HG03469 (cell line): ENCODE measurements at regions not wholly inside any gene's neighbourhood (a gene's known extent, or its start where the extent isn't known, plus 50 kb on each side); places are given as distances from the start of the nearest gene placed in this dataset.
"Not testable (repeated sequence)": the region's sequence is repeated elsewhere in the genome, so short reads cannot be mapped to it uniquely, and the experiment has no call there.

ENCODE experiments used
- ATAC-seq: cut with Tn5 transposase; IDR thresholded peaks from one replicate; pipeline ENCODE4 v1.9.1; 2021; ENCODE audit warnings: mild to moderate bottlenecking, moderate library complexity, moderate number of reproducible peaks; ENCODE audit not compliant: unreplicated experiment

DNA sequence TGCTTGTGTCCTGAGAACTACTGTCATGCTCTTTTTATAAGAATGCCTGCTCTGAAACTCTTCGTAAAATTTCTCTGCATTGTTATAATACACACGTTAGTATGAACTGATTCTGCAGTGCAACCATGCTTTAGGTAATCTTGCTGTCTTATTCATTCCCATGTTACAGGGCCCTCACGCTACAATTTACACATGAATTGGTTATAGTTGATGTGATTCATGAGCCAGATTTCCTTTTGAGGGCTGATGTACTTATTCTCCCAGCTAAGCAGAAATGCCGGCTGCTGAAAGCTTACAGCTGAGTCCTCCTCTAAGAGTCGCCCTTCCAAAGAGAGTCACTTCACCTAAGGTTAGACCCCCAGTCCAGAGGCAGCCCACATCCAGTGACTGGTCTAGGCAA lies 233.5 kb upstream of the PCSK5 start:
- ATAC-seq, result no peak

DNA sequence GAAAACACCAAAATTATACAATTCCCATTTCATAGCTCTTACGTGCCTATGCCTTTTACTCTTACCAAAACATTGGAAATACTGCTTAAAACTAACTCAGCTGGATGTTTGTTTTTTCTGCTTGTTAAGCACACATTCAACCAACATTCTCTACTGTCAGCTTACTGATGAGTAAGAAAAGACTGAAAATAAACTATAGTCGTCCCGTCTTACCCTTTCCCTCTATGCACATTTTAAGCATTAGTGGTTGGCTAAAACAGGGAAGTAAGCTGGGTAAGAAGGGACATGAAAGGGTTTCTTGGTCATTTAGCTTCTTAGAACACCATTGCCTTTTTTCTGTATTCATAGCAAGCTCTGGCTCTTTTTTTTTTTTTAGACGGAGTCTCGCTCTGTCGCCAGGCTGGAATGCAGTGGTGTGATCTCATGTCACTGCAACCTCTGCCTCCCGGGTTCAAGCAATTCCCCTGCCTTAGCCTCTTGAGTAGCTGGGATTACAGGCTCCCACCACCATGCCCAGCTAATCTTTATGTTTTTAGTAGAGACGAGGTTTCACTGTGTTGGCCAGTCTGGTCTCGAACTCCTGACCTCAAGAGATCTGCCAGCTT lies 232.1 kb upstream of the PCSK5 start:
- ATAC-seq, result no peak

DNA sequence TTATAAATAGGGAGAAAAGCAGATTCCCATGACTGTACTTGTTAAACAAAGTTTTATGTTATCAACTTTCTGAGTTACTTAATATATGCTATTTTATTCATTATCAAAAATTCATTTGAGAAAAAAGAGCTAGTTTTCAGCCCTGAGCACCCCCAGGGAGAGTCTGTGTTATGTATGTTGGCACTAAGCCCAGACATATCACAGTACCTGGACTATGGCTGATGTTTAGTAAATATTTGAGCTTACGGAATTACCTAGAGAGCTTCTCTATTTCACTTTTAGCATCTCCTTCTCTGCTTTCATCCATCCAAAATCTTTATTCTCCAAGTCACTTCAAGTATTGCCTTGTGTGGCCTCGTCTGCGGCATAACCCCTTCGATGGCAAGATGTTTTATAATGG lies 225.9 kb upstream of the PCSK5 start:
- no peak for ATAC-seq

DNA sequence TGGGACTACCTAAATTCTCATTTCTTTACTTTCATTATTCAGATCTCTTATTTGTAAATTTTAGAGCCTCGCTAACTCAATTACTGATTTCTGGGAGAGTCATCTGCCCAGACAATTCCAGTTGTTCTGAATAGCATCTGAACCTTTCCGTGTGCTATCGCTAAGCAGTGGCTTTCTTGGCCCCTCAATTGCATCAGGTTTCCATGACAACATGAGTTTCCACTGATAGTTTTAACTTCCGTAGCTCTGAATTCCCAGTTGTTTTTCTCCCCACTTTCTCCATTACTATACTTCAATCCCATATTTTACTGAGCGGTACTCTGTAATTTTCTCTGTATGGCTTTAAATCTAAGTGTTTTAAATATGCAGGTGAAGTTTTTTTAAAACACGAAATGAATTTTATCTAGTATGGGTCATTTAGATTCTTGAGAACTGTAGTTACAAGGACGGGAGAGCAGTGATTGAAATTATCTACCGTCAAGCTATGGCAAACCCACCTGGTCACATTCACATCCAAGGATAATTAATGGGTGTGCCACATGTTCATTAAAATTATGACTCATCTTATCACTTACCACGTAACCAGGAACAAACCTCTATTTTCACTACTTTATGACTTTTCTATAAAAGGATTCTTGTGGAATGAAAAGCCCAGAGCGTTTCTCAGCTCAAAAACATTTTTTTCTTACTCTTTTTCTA lies 223.5 kb upstream of the PCSK5 start:
- ATAC-seq, result no peak

DNA sequence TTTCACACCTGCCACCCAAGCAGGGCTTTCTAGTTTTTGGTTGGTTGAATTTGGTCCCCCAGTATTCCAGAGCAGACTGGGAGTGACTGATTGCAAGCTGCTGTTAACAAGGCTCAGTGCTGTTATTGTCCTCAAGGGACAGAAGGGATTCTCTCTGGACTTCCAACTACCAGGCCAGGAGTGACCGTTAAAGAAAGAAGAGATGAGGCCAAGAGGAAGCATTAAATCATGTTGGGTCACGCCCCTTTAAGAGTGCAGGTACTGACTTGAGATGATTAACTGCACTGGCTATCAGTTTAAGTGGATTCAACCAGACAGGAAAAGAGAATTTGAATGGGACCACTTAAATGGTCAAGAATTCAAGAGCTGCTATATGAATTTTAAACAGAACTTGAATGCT lies 220.8 kb upstream of the PCSK5 start:
- no peak for ATAC-seq

DNA sequence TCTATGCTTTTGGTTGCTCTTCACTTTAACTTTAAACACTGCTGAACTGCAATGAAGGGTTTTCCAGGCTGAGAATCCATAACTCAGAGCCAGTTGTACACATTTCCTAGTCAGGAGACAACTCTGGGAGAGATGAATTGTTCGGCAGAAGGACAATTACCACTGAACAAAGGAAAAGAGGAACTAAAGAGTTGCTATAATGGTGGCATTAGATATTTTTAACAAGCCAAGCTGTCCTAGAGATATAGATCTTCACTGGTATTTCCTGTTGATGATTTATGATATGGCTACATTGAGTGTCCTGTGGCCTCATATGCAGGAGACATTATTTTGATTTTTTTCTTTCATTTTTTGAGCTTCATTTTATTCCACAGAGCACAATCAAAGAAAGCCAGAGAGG lies 219.1 kb upstream of the PCSK5 start:
- ATAC-seq, result no peak

DNA sequence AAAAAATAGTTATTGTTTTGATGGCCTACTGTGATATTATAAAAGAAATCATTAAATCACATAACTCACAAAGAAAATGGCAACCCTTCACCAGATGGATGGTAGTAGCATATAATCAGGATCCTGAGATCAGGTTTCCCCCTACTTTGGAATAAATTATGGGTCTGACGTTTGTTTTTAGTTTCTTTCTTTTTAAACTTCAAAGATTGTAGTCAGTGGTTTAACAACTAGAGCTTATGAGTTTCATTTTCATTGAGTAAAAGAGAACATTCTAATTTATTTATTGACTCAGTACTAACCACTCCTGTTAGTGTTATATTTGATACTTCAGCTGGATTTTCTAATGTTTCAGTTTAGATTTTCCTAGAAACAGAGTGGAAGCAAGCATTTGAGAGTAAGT lies 218.0 kb upstream of the PCSK5 start:
- no peak for ATAC-seq

DNA sequence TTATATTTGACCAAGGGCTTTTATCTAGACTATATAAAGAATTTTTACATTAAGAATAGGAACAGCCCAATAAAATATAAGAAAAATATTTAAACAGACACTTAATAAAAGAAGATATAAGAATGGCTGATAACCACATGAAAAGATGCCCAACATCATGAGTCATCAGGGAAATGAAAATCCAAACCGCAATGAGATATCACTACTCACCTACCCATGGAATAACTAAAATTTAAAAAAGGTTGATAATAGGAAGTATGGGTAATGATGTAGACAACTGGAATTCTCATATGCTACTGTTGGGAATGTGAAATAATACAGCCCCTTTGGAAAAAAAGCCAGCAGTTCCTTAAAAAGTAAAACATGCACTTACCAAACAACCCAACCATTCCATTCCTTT lies 206.9 kb upstream of the PCSK5 start:
- no peak for ATAC-seq

DNA sequence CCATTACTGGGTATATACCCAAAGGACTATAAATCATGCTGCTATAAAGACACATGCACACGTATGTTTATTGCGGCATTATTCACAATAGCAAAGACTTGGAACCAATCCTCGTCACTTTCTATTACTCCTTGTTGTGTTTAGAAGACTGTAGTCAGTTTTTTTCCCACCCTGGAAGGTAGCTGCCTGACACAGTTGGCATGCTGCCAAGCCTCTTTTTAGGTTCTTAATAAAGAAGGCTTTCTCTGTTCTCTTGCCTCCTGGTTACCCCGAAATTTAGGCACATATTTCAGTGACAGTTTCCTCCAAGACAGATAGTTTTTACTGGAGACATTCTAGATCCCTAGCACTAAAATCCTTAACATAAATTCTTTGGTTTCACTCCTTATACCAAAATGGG lies 205.4 kb upstream of the PCSK5 start:
- ATAC-seq, result no peak

DNA sequence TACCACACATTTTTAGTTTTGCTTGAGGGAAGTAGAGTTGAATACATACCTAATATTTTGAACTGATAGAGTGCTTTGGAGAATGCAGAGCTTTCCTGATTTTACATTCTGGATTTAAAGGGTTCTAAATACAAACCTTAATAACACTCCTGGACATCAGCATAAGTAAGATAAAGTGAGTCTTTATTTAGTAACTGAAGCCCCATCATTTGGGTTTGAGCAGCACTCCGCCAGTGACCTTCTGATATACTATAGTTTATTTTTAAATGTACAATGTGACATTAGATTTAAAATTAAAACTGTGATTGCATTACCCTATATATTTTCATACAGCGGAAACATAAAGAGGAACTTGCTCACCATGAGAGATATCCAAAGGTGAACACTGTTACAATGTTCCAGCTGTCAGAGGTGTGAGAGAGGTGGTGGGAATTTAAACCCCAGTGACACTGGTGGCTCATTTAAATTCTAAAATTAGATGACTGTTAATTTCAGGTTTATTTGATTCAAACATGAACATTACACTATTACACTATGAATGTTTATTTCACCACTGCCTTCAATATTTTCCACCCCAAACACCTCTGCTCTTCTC lies 203.0 kb upstream of the PCSK5 start:
- no peak for ATAC-seq

DNA sequence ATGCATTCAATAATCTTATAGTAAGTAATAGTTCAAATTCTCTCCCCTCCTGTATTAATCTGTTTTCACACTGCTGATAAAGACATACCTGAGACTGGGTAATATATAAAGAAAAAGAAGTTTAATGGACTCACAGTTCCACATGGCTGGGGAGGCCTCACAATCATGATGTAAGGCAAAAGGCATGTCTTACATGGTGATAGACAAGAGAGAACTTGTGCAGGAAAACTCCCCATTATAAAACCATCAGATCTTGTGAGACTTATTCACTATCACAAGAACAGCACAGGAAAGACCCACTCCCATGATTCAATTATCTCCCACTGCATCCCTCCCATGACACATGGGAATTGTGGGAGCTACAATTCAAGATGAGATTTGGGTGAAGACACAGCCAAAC lies 199.9 kb upstream of the PCSK5 start:
- ATAC-seq, result not testable (repeated sequence)

DNA sequence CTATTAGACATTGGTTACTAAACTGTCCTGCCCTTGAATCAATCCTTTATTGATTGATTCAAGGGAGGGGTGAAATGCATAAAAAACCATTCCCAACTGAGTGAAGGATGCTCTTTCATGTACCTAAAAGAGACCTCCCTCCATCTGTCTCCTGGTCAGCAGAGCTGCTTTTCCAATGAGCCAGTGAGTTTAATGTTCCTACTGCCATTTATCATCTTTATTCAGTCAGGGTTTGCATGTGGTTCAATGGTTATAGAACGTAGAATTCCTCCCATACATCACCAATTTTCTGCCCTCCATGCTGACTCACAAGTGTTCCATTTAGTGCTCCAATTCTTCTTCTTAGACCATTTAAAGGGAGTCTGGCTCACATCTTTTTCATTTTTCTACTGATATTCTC lies 199.1 kb upstream of the PCSK5 start:
- ATAC-seq, result no peak

DNA sequence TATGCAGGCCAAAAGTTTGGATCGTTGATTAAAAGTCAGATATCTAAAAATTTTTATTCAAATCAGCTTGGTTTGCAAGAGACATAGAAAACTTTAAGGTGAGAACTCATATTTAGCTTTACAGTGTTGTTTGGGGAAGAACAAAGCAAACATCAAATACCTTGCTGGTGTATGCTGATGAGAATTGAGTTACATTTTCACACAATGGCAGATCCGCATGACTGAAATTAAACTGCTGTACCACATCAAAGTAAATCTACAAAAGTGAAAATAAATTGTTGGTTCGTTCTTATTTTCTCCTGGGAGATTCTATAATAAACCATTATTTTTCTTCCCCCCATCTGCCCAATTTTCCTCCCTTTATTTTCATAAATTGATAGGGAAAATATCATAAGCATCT lies 198.2 kb upstream of the PCSK5 start:
- ATAC-seq, result no peak

DNA sequence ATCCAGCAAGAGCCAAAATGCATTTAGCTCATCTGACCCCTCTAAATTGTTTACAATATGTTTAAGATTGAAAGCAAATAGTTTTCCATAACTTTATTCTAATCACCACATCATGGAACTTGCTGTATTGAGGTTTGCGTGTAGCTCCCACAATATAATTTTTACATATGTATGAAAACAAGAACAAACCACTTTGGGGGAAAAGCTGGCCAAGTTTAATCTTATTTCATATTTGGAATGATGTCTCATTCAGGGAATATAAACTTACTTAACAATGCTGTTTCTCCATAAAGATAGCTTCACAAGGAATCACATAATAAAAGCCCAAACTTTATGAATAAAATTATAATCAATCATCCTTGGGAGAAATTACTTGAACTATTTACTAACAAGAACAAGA lies 194.6 kb upstream of the PCSK5 start:
- ATAC-seq, result no peak

DNA sequence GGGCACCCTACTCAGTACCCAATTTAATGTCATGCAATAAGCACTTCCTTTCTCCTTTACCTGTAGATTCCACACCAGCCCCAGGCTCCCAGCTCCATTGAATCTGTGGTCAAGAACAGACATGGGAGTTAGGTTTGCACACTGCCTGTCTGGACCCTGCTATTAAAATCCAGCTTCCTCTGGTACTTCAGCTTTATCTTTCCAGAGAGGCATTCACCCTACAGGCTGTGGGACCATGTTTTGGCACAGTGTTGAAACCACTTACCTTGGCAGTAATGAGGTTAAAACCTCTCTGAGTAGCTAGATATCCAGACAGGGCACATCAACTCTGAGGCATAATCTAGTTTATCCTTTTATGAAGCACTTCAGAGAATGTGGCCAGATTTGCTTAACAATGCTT lies 191.5 kb upstream of the PCSK5 start:
- ATAC-seq, result no peak

DNA sequence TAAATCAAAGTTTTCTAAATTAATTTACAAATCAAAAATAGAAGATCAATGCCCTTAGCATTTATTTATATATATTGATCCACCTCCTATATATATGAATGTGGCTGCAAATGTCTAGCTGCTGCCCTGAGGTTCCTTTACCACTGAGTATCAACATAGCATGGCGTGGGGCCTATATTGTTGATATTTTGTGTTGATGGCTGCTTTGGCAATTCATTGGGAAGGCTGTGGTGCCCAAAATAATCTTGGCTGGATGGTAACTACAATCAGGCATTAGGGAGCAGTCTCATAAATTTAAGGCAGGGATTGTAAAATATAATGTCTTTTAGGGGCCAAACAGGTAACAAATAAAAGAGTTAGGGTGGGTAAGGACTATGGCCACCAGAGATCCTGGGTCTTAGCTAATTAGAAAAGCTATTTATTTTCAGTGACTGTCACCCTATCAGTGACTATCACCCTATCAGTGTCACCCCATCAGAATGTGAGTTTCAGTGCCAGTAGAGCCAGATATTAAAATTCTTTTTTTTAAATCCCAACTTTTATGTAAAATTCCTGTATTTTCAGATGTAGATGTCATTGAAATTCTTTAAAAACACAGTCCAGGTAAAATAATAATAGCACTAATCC lies 190.7 kb upstream of the PCSK5 start:
- ATAC-seq, result no peak

DNA sequence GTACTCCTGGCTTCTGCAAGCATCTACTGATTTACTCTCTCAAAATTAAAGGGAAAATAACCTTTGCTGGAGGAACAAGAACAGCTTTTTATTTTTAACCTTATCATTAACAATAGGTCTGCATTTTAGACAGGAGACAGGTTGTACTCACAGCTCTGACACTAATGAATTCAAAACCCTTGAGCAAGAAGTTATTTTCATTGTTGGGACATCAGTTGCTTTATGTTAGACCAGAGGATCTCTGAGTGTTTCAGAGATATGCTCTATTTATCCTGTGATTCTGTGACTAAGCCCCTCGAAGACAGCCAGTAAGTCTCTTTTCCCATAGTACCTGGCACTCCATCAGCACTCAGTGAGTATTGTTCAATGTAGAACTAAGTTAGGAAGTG lies 190.2 kb upstream of the PCSK5 start:
- ATAC-seq, result no peak

DNA sequence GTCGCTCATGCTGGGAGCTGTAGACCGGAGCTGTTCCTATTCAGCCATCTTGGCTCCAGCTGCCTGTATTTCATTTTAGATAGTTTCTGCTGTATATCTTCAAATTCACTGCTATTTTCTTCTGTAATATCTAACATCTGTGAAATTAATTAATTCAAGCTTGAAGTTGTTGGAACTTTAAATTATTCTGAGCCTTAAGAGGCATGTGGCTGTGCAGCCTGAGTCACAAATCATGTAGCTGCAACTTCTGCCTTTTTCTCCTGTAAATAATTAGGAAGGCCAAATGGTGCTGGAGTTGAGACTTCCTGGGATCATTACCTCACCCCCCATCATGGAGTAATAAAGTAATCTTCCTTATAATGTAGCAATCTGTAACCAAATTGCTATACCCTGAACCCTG lies 183.3 kb upstream of the PCSK5 start:
- no peak for ATAC-seq

DNA sequence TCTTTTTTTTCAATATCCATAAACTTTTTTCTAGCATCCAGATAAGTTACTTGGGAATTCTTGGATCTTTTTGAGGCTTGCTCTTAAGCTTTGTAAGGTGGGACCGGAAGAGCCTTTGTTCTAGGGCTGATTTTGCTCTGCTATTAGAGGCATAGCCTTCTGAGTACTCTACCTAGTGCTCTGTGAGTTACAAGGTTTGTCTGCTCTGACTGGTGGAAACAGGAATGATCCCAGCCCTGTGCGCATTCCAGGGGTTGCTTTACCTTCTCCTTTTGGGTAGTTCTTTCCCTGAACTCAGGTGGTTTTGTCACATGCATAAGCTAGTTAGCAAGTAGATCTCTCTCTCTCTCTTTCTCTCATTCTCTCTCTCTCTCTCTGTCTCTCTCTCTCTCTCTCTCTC lies 180.8 kb upstream of the PCSK5 start:
- no peak for ATAC-seq

DNA sequence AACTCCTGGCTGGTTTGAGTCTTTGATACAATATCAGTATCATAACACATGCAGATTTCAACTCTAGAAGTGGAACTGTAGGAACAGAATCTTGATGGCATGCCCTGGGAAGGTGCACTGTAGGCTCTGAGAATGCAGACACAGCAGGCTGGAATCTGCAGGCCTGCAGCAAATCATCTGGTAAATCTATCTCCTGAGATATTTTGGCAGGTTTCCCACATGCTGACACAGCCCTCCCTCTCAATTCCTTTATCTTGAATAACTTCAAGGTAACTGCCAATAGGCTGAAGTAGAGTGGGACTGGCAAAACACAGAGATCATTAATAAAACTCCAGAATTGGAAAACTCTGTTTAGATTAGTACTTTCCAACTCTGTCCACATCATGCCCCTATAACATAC lies 177.8 kb upstream of the PCSK5 start:
- ATAC-seq, result no peak

DNA sequence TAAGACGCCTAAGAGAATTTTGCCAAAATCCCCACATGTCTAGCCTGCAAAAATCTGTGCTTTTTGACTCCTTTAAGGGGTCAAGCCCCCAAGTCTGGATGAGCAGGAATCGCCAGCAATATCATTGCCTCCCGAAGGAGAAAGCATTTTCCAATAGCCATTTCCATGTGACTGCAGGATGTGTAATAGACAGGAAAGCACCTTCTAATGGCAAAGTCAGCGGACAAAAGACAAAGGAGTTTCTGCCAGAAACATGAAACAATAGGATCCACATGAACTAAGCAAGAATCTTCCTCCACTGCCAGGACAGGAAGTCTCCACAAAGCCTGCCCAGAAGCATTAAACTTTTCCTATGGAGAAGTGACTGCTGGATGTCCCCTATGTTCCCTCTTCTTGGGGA lies 177.1 kb upstream of the PCSK5 start:
- ATAC-seq, result no peak

DNA sequence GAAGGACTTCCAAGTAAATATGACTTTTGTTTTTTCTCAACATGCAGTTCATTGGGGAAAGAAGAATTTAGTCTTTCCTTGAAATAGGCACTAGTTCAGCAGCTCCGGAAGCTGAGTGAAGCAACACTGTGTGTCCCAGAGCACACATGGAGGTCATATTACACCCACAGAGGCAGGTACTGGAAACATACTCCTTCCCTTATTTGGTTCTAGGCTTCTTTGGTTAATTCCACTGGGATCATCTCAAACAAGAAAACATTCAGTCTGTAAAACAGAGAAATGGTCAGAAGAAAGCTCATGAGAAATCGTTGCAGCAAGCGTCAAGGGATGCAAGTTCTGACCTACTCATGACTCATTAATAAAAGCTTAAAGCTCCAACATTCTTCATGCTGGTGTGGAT lies 175.1 kb upstream of the PCSK5 start:
- ATAC-seq, result no peak
